Liver (tissue), 7 donors: ENCODE measurements at regions not wholly inside any gene's neighbourhood (a gene's known extent, or its start where the extent isn't known, plus 50 kb on each side); places are given as distances from the start of the nearest gene placed in this dataset.

Source experiments
- DNase-seq: peaks from one replicate; pipeline ENCODE4 v3.0.0-alpha.2; 2017; ENCODE audit warnings: low spot score
- H3K27ac ChIP-seq, 2 donors: one replicate each; pipeline ENCODE4 v1.7.0; 2013; ENCODE audit warnings: inconsistent platforms in 2 of 2, low read length in 2 of 2, control low read depth in 1 of 2, low read depth in 1 of 2, mild to moderate bottlenecking in 1 of 2
- H3K27me3 ChIP-seq, 4 donors: one replicate each; pipeline versions ENCODE4 v1.6.1 to v1.7.0; 2013; ENCODE audit warnings: low read length in 3 of 4, inconsistent platforms in 1 of 4, mild to moderate bottlenecking in 1 of 4, moderate library complexity in 1 of 4; ENCODE audit not compliant: control insufficient read depth in 4 of 4, insufficient read depth in 4 of 4
- H3K36me3 ChIP-seq, 4 donors: one replicate each; pipeline versions ENCODE4 v1.6.1 to v1.7.0; 2013; ENCODE audit warnings: low read length in 3 of 4, mild to moderate bottlenecking in 3 of 4, low read depth in 1 of 4, moderate library complexity in 1 of 4; ENCODE audit not compliant: control insufficient read depth in 4 of 4, insufficient read depth in 3 of 4
- H3K4me1 ChIP-seq, 4 donors: one replicate each; pipeline versions ENCODE4 v1.6.1 to v1.7.0; 2013; ENCODE audit warnings: low read length in 3 of 4, mild to moderate bottlenecking in 3 of 4, moderate library complexity in 1 of 4; ENCODE audit not compliant: control insufficient read depth in 4 of 4, insufficient read depth in 4 of 4
- H3K4me3 ChIP-seq, 3 donors: one replicate each; pipeline versions ENCODE4 v1.6.1 to v1.7.0; 2013; ENCODE audit warnings: low read length in 3 of 3, control low read depth in 1 of 3, low read depth in 1 of 3, mild to moderate bottlenecking in 1 of 3
- H3K9ac ChIP-seq, 2 donors: one replicate each; pipeline ENCODE4 v1.7.0; 2013; ENCODE audit warnings: low read length in 2 of 2, mild to moderate bottlenecking in 2 of 2, moderate library complexity in 2 of 2, control low read depth in 1 of 2, low read depth in 1 of 2
- H3K9me3 ChIP-seq, 4 donors: one replicate each; pipeline versions ENCODE4 v1.6.1 to v1.7.0; 2013; ENCODE audit warnings: low read length in 3 of 4; ENCODE audit not compliant: control insufficient read depth in 4 of 4
- ATF3 ChIP-seq: IDR thresholded peaks from 2 replicates; pipeline ENCODE4 v1.6.1; 2016; ENCODE audit warnings: antibody characterized with exemption
- FOXA1 ChIP-seq: IDR thresholded peaks from 2 replicates; pipeline ENCODE4 v1.6.1; 2016; ENCODE audit warnings: antibody characterized with exemption
- FOXA2 ChIP-seq: IDR thresholded peaks from 2 replicates; pipeline ENCODE4 v1.6.1; 2016; ENCODE audit warnings: antibody characterized with exemption
- HNF4G ChIP-seq: IDR thresholded peaks from 2 replicates; pipeline ENCODE4 v1.6.1; 2016; ENCODE audit warnings: antibody characterized with exemption
- NR2F2 ChIP-seq: IDR thresholded peaks from 2 replicates; pipeline ENCODE4 v1.6.1; 2016; ENCODE audit warnings: antibody characterized with exemption
- RAD21 ChIP-seq, 2 donors: IDR thresholded peaks; 2 replicates each; pipeline ENCODE4 v1.6.1; 2016; ENCODE audit warnings: antibody characterized with exemption in 2 of 2, mild to moderate bottlenecking in 2 of 2
- REST ChIP-seq: IDR thresholded peaks from 2 replicates; pipeline ENCODE4 v1.6.1; 2016; ENCODE audit warnings: antibody characterized with exemption, mild to moderate bottlenecking
- RXRA ChIP-seq, 2 donors: IDR thresholded peaks; 2 replicates each; pipeline ENCODE4 v1.6.1; 2017 to 2018; ENCODE audit warnings: antibody characterized with exemption in 2 of 2, mild to moderate bottlenecking in 1 of 2
- TAF1 ChIP-seq: conservative IDR thresholded peaks from 2 replicates; pipeline ENCODE4 v1.6.1; 2016; ENCODE audit warnings: antibody characterized with exemption, mild to moderate bottlenecking
- YY1 ChIP-seq: IDR thresholded peaks from 2 replicates; pipeline ENCODE4 v1.6.1; 2016; ENCODE audit warnings: antibody characterized with exemption, mild to moderate bottlenecking
- WGBS: extraction: QIAGEN DNeasy Blood & Tissue Kit; methylation state at CpG from one replicate; pipeline ENCODE4 v1.1.7; 2013; 5-methylcytosine and 5-hydroxymethylcytosine counted together
- TF ChIP-seq, protein P1 (sequence below): IDR thresholded peaks from 2 replicates; pipeline ENCODE4 v1.6.1; 2016; ENCODE audit warnings: antibody characterized with exemption
- TF ChIP-seq, protein P2 (sequence below): IDR thresholded peaks from 2 replicates; pipeline ENCODE4 v1.6.1; 2016; ENCODE audit warnings: antibody characterized with exemption
- donor health status: healthy.
- donor health status: healthy.
- donor health status: healthy.
- donor health status: healthy.

DNA sequence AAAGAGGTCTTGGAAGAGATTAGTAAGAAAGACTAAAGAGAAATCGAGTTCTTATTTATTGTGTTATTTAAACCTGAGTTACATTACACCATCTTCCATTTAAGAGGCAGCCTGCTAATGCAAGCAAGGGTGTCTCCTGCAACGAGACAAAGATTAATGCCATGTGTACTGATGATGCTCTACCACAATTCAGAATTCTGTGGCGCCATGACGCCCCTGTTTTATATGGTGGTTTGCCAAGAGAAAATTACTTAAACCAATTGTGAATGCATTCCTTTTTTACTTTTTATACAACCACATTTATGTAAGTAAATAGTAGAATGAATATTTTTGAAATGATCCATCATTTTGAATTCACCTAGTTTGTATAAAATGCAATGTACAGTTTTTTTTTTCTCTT, 356.1 kb upstream of the ZEB2 start:
- Histone ChIP-seq H3K27me3 (no peaks in the 10 kb centered on the region), H3K4me3 (no peak overlapping the region), H3K9me3 (no peaks in the 10 kb centered on the region), H3K4me1 (no peaks in the 10 kb centered on the region), H3K9ac (no peak overlapping the region), H3K27ac (no peak overlapping the region), H3K36me3 (no peaks in the 10 kb centered on the region)
- DNase-seq = no peak
- no peak for TF ChIP-seq RAD21 (IDR thresholded peaks at IDR 0.05)
- no peak for TF ChIP-seq TAF1
- 80% methylated on average over 4 of the region's 4 CpGs for WGBS

GRCh38 chr2:144875290-144875969, 355.5 kb upstream of the ZEB2 start:
- TF ChIP-seq RAD21 (IDR thresholded peaks at IDR 0.05) (peak; percentile 15 to 26), RXRA (IDR thresholded peaks at IDR 0.05) (peak; percentile 33 to 35), NR2F2 (peak; percentile 73), FOXA2 (no peak)
- 70% methylated on average over 3 of the region's 3 CpGs for WGBS
- no peak overlapping the region for H3K27ac ChIP-seq

GRCh38 chr2:144865670-144866069, 345.8 kb upstream of the ZEB2 start:
- H3K9ac ChIP-seq = no peak overlapping the region
- H3K27ac ChIP-seq = no peak overlapping the region
- H3K9me3 ChIP-seq = no peaks in the 10 kb centered on the region
- DNase-seq = no peak
- WGBS = 95% methylated on average over 1 of the region's 1 CpG
- no peaks in the 10 kb centered on the region for H3K36me3 ChIP-seq
- no peak overlapping the region for H3K4me3 ChIP-seq
- no peak for TF ChIP-seq YY1
- no peak for TF ChIP-seq ATF3
- H3K4me1 ChIP-seq = no peaks in the 10 kb centered on the region
- H3K27me3 ChIP-seq = no peaks in the 10 kb centered on the region

More at GRCh38 chr2:144875290-144875969, 355.5 kb upstream of the ZEB2 start:
- Histone ChIP-seq H3K4me3 (no peak overlapping the region), H3K4me1 (no peaks in the 10 kb centered on the region), H3K36me3 (no peaks in the 10 kb centered on the region), H3K27me3 (no peaks in the 10 kb centered on the region), H3K9me3 (no peaks in the 10 kb centered on the region), H3K9ac (no peak overlapping the region)
- DNase-seq = no peak

- Histone ChIP-seq H3K36me3 (no peaks in the 10 kb centered on the region), H3K27ac (no peak overlapping the region), H3K4me1 (no peaks in the 10 kb centered on the region), H3K9ac (no peak overlapping the region), H3K27me3 (no peaks in the 10 kb centered on the region), H3K4me3 (no peak overlapping the region), H3K9me3 (peaks cover 0 to 2% (median 0%) of the 10 kb centered on the region in 4 donors)
- 82% methylated on average over 4 of the region's 4 CpGs for WGBS
- no peak for DNase-seq
- TF ChIP-seq REST (no peak), HNF4G (no peak), FOXA1 (no peak), NR2F2 (no peak), RAD21 (IDR thresholded peaks at IDR 0.05) (no peak), TAF1 (no peak)
- TF ChIP-seq, protein P1, sequence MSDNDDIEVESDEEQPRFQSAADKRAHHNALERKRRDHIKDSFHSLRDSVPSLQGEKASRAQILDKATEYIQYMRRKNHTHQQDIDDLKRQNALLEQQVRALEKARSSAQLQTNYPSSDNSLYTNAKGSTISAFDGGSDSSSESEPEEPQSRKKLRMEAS = no peak
- TF ChIP-seq, protein P2, sequence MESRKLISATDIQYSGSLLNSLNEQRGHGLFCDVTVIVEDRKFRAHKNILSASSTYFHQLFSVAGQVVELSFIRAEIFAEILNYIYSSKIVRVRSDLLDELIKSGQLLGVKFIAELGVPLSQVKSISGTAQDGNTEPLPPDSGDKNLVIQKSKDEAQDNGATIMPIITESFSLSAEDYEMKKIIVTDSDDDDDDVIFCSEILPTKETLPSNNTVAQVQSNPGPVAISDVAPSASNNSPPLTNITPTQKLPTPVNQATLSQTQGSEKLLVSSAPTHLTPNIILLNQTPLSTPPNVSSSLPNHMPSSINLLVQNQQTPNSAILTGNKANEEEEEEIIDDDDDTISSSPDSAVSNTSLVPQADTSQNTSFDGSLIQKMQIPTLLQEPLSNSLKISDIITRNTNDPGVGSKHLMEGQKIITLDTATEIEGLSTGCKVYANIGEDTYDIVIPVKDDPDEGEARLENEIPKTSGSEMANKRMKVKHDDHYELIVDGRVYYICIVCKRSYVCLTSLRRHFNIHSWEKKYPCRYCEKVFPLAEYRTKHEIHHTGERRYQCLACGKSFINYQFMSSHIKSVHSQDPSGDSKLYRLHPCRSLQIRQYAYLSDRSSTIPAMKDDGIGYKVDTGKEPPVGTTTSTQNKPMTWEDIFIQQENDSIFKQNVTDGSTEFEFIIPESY = no peak
These were observed 339.8 kb upstream of the ZEB2 start for GRCh38 chr2:144859716-144860115.
